HG03196 (cell line): ENCODE measurements at regions not wholly inside any gene's neighbourhood (a gene's known extent, or its start where the extent isn't known, plus 50 kb on each side); places are given as distances from the start of the nearest gene placed in this dataset.

Experiments
- ATAC-seq: cut with Tn5 transposase; IDR thresholded peaks from one replicate; pipeline ENCODE4 v1.9.1; 2021; ENCODE audit not compliant: unreplicated experiment

GRCh38 chr21:35905096-35905962 lies 155.0 kb downstream of the SETD4 start:
- ATAC-seq: no peak

GRCh38 chr21:35900539-35900938 lies 159.8 kb downstream of the SETD4 start:
- ATAC-seq: no peak

GRCh38 chr21:35896060-35896459 lies 164.3 kb downstream of the SETD4 start:
- ATAC-seq: no peak

GRCh38 chr21:35895598-35895997 lies 164.7 kb downstream of the SETD4 start:
- no peak for ATAC-seq

- ATAC-seq: no peak
Measured at GRCh38 chr21:35893156-35893555, 167.2 kb downstream of the SETD4 start.

- no peak for ATAC-seq
Measured at GRCh38 chr21:35886887-35887286, 173.4 kb downstream of the SETD4 start.

- no peak for ATAC-seq
Measured at GRCh38 chr21:35885942-35886541, 174.3 kb downstream of the SETD4 start.

- ATAC-seq: no peak
Measured at GRCh38 chr21:35882791-35883240, 177.5 kb downstream of the SETD4 start.

- ATAC-seq: no peak
Measured at GRCh38 chr21:35873441-35873840, 186.9 kb downstream of the SETD4 start.

GRCh38 chr21:35871906-35872305 lies 188.4 kb downstream of the SETD4 start:
- ATAC-seq: no peak

GRCh38 chr21:35868869-35869223 lies 191.5 kb downstream of the SETD4 start:
- no peak for ATAC-seq

- ATAC-seq: no peak
Measured at GRCh38 chr21:35868005-35868868, 192.1 kb downstream of the SETD4 start.

- ATAC-seq: no peak
Measured at GRCh38 chr21:35864039-35864438, 196.3 kb downstream of the SETD4 start.

GRCh38 chr21:35862969-35863368 lies 197.4 kb downstream of the SETD4 start:
- ATAC-seq: no peak

GRCh38 chr21:35861661-35862060 lies 198.7 kb downstream of the SETD4 start:
- no peak for ATAC-seq

- no peak for ATAC-seq
Measured at GRCh38 chr21:35860189-35860869, 200.0 kb downstream of the SETD4 start.

GRCh38 chr21:35859677-35860076 lies 200.6 kb downstream of the SETD4 start:
- ATAC-seq: no peak

- no peak for ATAC-seq
Measured at GRCh38 chr21:35857095-35857494, 203.2 kb downstream of the SETD4 start.

GRCh38 chr21:35855484-35855883 lies 204.8 kb downstream of the SETD4 start:
- no peak for ATAC-seq

- ATAC-seq: no peak
Measured at GRCh38 chr21:35854281-35854680, 206.0 kb downstream of the SETD4 start.
